PC-9 (cell line): ENCODE measurements at regions not wholly inside any gene's neighbourhood (a gene's known extent, or its start where the extent isn't known, plus 50 kb on each side); places are given as distances from the start of the nearest gene placed in this dataset.

ENCODE experiments used
- EZH2 ChIP-seq: fragments of 200-600 bp; sonication (generic); IDR thresholded peaks from 2 replicates; pipeline ENCODE4 v1.8.0; 2017; ENCODE audit warnings: antibody characterized with exemption, low read depth
- TF ChIP-seq, protein P1 (sequence below): fragments of 200-600 bp; sonication (generic); conservative IDR thresholded peaks from 2 replicates; pipeline ENCODE4 v1.6.1; 2017; ENCODE audit warnings: mixed run types, antibody characterized with exemption, mild to moderate bottlenecking, moderate library complexity

DNA sequence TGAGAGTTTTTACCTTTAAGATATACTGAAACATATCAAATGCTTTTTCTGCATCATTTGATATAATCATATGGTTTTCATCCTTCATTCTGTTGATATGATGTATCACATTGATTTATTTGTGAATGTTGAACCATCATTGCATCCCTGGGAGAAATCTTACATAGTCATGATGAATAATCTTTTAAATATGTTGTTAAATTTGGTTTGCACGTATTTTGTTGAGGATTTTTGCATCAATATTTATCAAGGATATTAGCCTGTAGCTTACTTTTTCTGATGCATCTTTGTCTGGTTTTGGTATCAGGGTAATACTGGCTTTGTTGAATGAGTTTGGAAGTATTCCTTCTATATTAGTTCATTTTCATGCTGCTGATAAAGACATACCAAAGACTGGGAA lies 541.4 kb downstream of the TLL1 start:
- no peak for TF ChIP-seq EZH2
- TF ChIP-seq, protein P1, sequence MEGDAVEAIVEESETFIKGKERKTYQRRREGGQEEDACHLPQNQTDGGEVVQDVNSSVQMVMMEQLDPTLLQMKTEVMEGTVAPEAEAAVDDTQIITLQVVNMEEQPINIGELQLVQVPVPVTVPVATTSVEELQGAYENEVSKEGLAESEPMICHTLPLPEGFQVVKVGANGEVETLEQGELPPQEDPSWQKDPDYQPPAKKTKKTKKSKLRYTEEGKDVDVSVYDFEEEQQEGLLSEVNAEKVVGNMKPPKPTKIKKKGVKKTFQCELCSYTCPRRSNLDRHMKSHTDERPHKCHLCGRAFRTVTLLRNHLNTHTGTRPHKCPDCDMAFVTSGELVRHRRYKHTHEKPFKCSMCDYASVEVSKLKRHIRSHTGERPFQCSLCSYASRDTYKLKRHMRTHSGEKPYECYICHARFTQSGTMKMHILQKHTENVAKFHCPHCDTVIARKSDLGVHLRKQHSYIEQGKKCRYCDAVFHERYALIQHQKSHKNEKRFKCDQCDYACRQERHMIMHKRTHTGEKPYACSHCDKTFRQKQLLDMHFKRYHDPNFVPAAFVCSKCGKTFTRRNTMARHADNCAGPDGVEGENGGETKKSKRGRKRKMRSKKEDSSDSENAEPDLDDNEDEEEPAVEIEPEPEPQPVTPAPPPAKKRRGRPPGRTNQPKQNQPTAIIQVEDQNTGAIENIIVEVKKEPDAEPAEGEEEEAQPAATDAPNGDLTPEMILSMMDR = no peak
